Kidney epithelial cell (primary cell): ENCODE measurements at regions not wholly inside any gene's neighbourhood (a gene's known extent, or its start where the extent isn't known, plus 50 kb on each side); places are given as distances from the start of the nearest gene placed in this dataset.
"Not testable (repeated sequence)": the region's sequence is repeated elsewhere in the genome, so short reads cannot be mapped to it uniquely, and the experiment has no call there.

Experiments
- DNase-seq: peaks from one replicate; pipeline ENCODE4 v3.0.0-alpha.2; 2010; ENCODE audit warnings: low read depth
- H3K27me3 ChIP-seq: 2 replicates; pipeline ENCODE4 v1.6.0; 2011; ENCODE audit warnings: low read length; ENCODE audit not compliant: control insufficient read depth, insufficient read depth
- H3K36me3 ChIP-seq: 2 replicates; pipeline ENCODE4 v1.5.1; 2011; ENCODE audit warnings: low read length; ENCODE audit not compliant: control insufficient read depth, insufficient read depth
- H3K4me3 ChIP-seq: 2 replicates; pipeline ENCODE4 v1.5.1; 2011; ENCODE audit warnings: low read depth, mild to moderate bottlenecking, control low read depth, low read length
- TF ChIP-seq, protein P1 (sequence below): IDR thresholded peaks from 2 replicates; pipeline ENCODE4 v1.5.1; 2011; ENCODE audit warnings: mild to moderate bottlenecking, moderate library complexity, low read length, control low read depth, inconsistent platforms; ENCODE audit not compliant: insufficient read depth, poor library complexity, severe bottlenecking

DNA sequence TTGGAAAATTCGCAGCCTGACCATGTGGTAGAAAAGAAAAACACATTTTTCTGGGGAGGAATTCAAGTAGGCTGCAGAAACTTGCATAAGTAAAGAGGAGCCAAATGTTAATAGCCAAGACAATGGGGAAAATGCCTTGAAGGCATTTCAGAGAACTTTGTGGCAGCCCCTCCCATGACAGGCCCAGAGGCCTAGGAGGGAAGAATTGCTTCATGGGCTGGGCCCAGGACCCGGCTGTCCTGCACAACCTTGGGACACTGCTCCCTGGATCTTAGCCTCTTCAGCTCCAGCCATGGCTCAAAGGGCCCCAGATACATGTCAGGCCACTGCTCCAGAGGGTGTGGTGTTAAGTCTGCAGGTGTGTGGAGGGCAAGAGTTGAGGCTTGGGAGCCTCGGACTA is 158.6 kb downstream of the OSTF1 start:
- no peak for DNase-seq
- Histone ChIP-seq H3K36me3 (no peaks in the 10 kb centered on the region), H3K27me3 (no peaks in the 10 kb centered on the region), H3K4me3 (no peak overlapping the region)
- TF ChIP-seq, protein P1, sequence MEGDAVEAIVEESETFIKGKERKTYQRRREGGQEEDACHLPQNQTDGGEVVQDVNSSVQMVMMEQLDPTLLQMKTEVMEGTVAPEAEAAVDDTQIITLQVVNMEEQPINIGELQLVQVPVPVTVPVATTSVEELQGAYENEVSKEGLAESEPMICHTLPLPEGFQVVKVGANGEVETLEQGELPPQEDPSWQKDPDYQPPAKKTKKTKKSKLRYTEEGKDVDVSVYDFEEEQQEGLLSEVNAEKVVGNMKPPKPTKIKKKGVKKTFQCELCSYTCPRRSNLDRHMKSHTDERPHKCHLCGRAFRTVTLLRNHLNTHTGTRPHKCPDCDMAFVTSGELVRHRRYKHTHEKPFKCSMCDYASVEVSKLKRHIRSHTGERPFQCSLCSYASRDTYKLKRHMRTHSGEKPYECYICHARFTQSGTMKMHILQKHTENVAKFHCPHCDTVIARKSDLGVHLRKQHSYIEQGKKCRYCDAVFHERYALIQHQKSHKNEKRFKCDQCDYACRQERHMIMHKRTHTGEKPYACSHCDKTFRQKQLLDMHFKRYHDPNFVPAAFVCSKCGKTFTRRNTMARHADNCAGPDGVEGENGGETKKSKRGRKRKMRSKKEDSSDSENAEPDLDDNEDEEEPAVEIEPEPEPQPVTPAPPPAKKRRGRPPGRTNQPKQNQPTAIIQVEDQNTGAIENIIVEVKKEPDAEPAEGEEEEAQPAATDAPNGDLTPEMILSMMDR, result no peak

DNA sequence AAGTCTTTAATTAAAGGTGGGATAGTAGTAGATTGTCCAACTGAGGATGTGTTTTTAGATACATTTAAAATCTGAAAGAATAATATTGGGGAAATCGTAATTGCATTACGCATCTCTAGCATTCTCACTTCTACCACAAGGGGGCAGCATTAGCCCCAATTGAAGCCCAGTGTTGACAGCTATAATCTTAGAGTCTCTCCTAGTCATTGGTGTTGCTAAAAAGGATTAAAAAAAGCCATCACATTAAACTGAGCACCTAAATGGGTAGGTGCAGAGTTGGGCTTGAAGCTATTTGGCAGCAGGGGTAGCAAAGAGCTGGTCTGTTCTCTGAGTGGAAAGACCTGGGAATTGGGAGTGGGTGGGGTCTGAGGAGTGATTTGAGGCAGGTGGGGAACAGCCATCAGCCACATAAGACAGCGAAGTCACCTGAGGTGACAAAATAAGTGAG is 177.2 kb downstream of the OSTF1 start:
- DNase-seq, result no peak
- Histone ChIP-seq H3K36me3 (no peaks in the 10 kb centered on the region), H3K27me3 (no peaks in the 10 kb centered on the region), H3K4me3 (no peak overlapping the region)
- TF ChIP-seq, protein P1, result peak; percentile 81

DNA sequence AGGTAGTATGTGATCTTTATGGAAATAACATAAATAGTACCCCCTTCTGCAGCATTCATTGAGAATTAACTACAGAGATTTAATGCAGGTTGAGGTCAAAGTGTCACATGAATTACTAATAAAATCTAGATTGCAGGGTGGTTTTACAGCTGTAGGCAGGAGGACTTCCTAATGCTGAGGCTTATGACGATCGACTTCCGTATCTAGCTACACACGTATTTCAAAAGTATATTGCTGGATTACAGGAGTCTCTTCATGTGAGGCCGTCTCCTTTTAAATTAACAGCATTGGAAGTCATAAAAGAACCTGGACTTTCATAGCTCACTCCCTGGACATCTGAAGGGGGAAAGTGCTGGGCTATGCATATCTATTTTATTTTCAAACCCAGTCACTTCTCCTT is 180.9 kb downstream of the OSTF1 start:
- no peak for DNase-seq
- no peak overlapping the region for H3K4me3 ChIP-seq
- TF ChIP-seq, protein P1, result no peak
- no peaks in the 10 kb centered on the region for H3K36me3 ChIP-seq
- no peaks in the 10 kb centered on the region for H3K27me3 ChIP-seq

DNA sequence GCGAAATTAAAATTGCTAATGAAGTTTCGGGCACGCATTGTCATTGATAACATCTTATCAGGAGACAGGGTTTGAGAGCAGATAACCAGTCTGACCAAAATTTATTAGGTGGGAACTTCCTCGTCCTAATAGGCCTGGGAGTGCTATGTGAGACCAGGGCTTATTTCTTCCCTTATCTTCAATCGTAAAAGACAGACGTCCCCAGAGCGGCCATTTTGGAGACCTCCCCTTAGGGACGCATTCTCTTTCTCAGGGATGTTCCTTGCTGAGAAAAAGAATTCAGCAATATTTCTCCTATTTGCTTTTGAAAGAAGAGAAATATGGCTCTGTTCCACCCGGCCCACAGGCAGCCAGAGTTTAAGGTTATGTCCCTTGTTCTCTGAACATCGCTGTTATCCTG is 184.7 kb downstream of the OSTF1 start:
- not testable (repeated sequence) for H3K4me3 ChIP-seq, DNase-seq, H3K36me3 ChIP-seq, H3K27me3 ChIP-seq

DNA sequence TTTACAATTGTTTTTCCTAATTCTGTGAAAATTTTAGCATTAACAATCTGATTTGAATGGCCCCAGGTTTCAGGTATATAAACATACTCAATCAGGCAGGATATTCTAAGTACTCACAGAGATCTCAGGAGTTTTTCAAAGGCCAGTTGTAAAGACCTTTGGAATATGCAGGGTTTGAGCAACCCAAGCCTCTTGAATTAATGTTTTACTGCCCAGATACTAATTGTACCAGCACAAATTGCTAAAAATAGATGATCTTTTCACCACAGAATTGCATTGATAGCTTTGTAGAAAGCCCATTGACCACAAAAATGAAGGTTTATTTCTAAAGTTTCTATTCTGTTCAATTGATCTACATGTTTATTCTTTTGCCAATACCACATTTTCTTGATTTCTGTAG is 186.5 kb downstream of the OSTF1 start:
- Histone ChIP-seq H3K4me3 (no peak overlapping the region), H3K36me3 (no peaks in the 10 kb centered on the region), H3K27me3 (no peaks in the 10 kb centered on the region)
- TF ChIP-seq, protein P1, result no peak
- no peak for DNase-seq

DNA sequence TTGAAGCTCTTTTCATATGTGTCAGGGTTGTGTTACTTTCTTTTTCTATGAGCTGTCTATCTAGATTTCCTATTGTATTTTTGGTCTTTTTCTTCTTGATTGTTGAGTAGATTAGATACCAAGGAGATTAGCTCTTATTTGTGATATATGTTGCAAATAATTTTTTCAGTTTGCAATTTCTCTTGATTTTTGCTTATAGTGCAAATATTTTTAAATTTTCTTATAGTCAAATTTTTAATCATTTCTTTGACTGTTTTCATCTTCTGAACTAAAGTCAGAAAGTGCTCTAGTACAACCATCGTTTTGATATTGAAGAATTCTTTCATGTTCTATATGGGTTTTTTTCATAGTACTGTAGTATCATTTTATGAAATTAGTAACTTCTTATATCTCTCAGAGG is 193.7 kb downstream of the OSTF1 start:
- H3K27me3 ChIP-seq, result no peaks in the 10 kb centered on the region
- H3K4me3 ChIP-seq, result no peak overlapping the region
- H3K36me3 ChIP-seq, result no peaks in the 10 kb centered on the region
- TF ChIP-seq, protein P1, result no peak
- DNase-seq, result no peak
